Endothelial cell of umbilical vein (primary cell): ENCODE measurements at regions not wholly inside any gene's neighbourhood (a gene's known extent, or its start where the extent isn't known, plus 50 kb on each side); places are given as distances from the start of the nearest gene placed in this dataset.

ENCODE experiments used
- BruUV-seq: library from RNA; stranded (reverse); fragments of 400-500 nt; replicated peaks from 2 replicates; lab custom pipeline; 2021; lab: Mats Ljungman, UMichigan
- CTCF ChIA-PET: fragments of 300-600, 350-600 bp; sonication (Branson Sonifier 250); formaldehyde crosslinking; loops from one replicate; lab custom pipeline; 2021; ENCODE audit warnings: antibody characterized with exemption, inconsistent platforms; lab: Charles Lee
- POLR2A ChIA-PET: fragments of 300-600, 350-600 bp; sonication (Branson Sonifier 250); formaldehyde crosslinking; loops from one replicate; lab custom pipeline; 2021; ENCODE audit warnings: antibody characterized with exemption, inconsistent platforms; lab: Charles Lee
- DNase-seq: peaks from one replicate; pipeline ENCODE4 v3.0.0-alpha.2; 2011; ENCODE audit warnings: low read depth, low spot score
- FAIRE-seq: peaks from 2 replicates; lab custom pipeline; 2011; peaks lifted over from hg19 to GRCh38; lab: Jason Lieb, UNC
- H2AFZ ChIP-seq: 2 replicates; pipeline ENCODE4 v1.6.0; 2012; ENCODE audit warnings: low read depth, low read length, control low read depth, inconsistent platforms
- H3K27ac ChIP-seq: 2 replicates; pipeline ENCODE4 v1.5.1; 2011; ENCODE audit warnings: low read depth, mild to moderate bottlenecking, control low read depth, low read length, moderate library complexity; ENCODE audit not compliant: insufficient read depth
- H3K27me3 ChIP-seq, 2 experiments: 2 replicates each; pipeline versions ENCODE4 v1.6.0 to v1.6.1; 2011; ENCODE audit warnings: low read length in 2 of 2, mixed read lengths in 1 of 2; ENCODE audit not compliant: control insufficient read depth in 2 of 2, insufficient read depth in 2 of 2
- H3K36me3 ChIP-seq, 2 experiments: 2 replicates in 1 of 2; 3 replicates in 1 of 2; pipeline ENCODE4 v1.5.1; 2011; ENCODE audit warnings: low read length in 2 of 2, mild to moderate bottlenecking in 1 of 2, moderate library complexity in 1 of 2; ENCODE audit not compliant: control insufficient read depth in 2 of 2, insufficient read depth in 2 of 2; ENCODE audit errors: extremely low read depth in 1 of 2
- H3K4me1 ChIP-seq: 3 replicates; pipeline ENCODE4 v1.5.1; 2011; ENCODE audit warnings: mild to moderate bottlenecking, low read length; ENCODE audit not compliant: control insufficient read depth, insufficient read depth; ENCODE audit errors: extremely low read depth
- H3K4me2 ChIP-seq: 2 replicates; pipeline ENCODE4 v1.6.1; 2011; ENCODE audit warnings: low read length, control low read depth, mixed read lengths; ENCODE audit not compliant: insufficient read depth
- H3K4me3 ChIP-seq, 3 experiments: fragments of 200-600 bp in 1 of 3; sonication (generic), shearing (Covaris generic) in 1 of 3; replicated peaks in 1 of 3; 2 replicates each; pipeline ENCODE4 v1.5.1; 2011 to 2016; ENCODE audit warnings: control low read depth in 3 of 3, low read length in 3 of 3, mild to moderate bottlenecking in 2 of 3, inconsistent platforms in 1 of 3, low read depth in 1 of 3, moderate library complexity in 1 of 3; ENCODE audit not compliant: insufficient read depth in 1 of 3
- H3K79me2 ChIP-seq: 2 replicates; pipeline ENCODE4 v1.6.0; 2012; ENCODE audit warnings: low read length, inconsistent platforms; ENCODE audit not compliant: control insufficient read depth, insufficient read depth
- H3K9ac ChIP-seq: replicated peaks from 2 replicates; pipeline ENCODE3; 2011; ENCODE audit warnings: low read length, control low read depth; ENCODE audit not compliant: insufficient read depth; ENCODE audit errors: extremely low read depth
- H3K9me1 ChIP-seq: replicated peaks from 3 replicates; pipeline ENCODE4 v1.6.0; 2011; ENCODE audit warnings: mild to moderate bottlenecking, low read length; ENCODE audit not compliant: control insufficient read depth, insufficient read depth; ENCODE audit errors: extremely low read depth
- H3K9me3 ChIP-seq: replicated peaks from 2 replicates; pipeline ENCODE4 v1.5.1; 2012; ENCODE audit warnings: low read length, inconsistent platforms; ENCODE audit not compliant: control insufficient read depth, insufficient read depth
- H4K20me1 ChIP-seq: replicated peaks from 2 replicates; pipeline ENCODE3; 2011; ENCODE audit warnings: mild to moderate bottlenecking, low read length; ENCODE audit not compliant: control insufficient read depth, insufficient read depth; ENCODE audit errors: extremely low read depth
- CTCF ChIP-seq, 2 donors: IDR thresholded peaks; 1 replicate in 1 of 2; 2 replicates in 1 of 2; pipeline ENCODE4 v1.5.1; 2011; ENCODE audit warnings: low read length in 2 of 2, mild to moderate bottlenecking in 2 of 2, moderate library complexity in 2 of 2, control low read depth in 1 of 2, inconsistent platforms in 1 of 2, low read depth in 1 of 2; ENCODE audit not compliant: insufficient read depth in 1 of 2; ENCODE audit errors: extremely low read depth in 1 of 2
- EZH2 ChIP-seq: IDR thresholded peaks from 2 replicates; pipeline ENCODE4 v1.6.1; 2012; ENCODE audit warnings: borderline replicate concordance, low read depth, mild to moderate bottlenecking, moderate library complexity, low read length, inconsistent platforms; ENCODE audit not compliant: severe bottlenecking
- FOS ChIP-seq: IDR thresholded peaks from 2 replicates; pipeline ENCODE4 v1.6.1; 2011; ENCODE audit warnings: mild to moderate bottlenecking, low read length, moderate library complexity, borderline replicate concordance; ENCODE audit not compliant: insufficient read depth
- GATA2 ChIP-seq: IDR thresholded peaks from 2 replicates; pipeline ENCODE4 v1.7.0; 2011; ENCODE audit warnings: low read depth, mild to moderate bottlenecking, moderate library complexity, mixed read lengths, low read length; ENCODE audit not compliant: insufficient read length, insufficient read depth
- JUN ChIP-seq: IDR thresholded peaks from 2 replicates; pipeline ENCODE4 v1.6.1; 2011; ENCODE audit warnings: borderline replicate concordance, low read depth; ENCODE audit not compliant: insufficient read length, insufficient read depth
- MAX ChIP-seq: IDR thresholded peaks from 2 replicates; pipeline ENCODE4 v1.6.1; 2011; ENCODE audit not compliant: insufficient read depth, insufficient read length
- MYC ChIP-seq: IDR thresholded peaks from one replicate; pipeline ENCODE4 v1.6.1; 2011; ENCODE audit warnings: mild to moderate bottlenecking, low read depth, low read length
- POLR2A ChIP-seq: IDR thresholded peaks from 2 replicates; pipeline ENCODE4 v1.6.1; 2012; ENCODE audit warnings: low read depth, mild to moderate bottlenecking, control low read depth, low read length
- POLR2AphosphoS5 ChIP-seq: IDR thresholded peaks from 2 replicates; pipeline ENCODE4 v1.6.1; 2012; ENCODE audit warnings: low read depth, mild to moderate bottlenecking, control low read depth, low read length, moderate library complexity; ENCODE audit not compliant: insufficient read depth
- dilution Hi-C: fragments of 300-500 bp; cut with MboI; formaldehyde crosslinking; loops from one replicate; pipeline ENCODE4 v1.15.0; 2019; ENCODE audit warnings: low sequenced_read_pairs; ENCODE audit not compliant: extremely low pct_ligation_motif_present
- intact Hi-C: fragments of 100-400 bp; cut with micrococcal nuclease; formaldehyde crosslinking; loops from one replicate; pipeline ENCODE4 v1.10.0; 2022

DNA sequence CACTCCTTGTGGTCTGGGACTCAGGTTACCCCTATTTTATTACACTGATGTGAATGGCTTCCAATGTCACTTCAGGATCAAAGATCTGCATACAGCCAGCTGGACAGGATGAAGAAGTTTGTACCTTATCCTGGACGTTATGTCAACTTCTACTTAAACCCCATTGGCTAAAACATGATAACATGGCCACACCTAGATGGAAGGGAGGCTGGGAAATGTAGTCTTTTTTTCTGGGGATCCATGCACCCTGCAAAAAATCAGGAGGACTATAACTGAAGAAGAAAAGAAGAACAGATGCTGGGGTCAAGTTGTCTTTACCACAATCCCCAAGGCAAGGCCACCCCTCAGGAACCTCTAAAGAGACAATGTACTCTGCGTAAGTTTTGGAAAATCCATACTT is 459.2 kb downstream of the BCOR start:
- Histone ChIP-seq H3K9ac (no peak overlapping the region), H3K9me1 (no peaks in the 10 kb centered on the region), H3K27ac (no peak overlapping the region), H3K4me2 (no peak overlapping the region), H3K4me3 (no peak overlapping the region), H3K9me3 (no peaks in the 10 kb centered on the region), H3K36me3 (no peaks in the 10 kb centered on the region), H4K20me1 (no peaks in the 10 kb centered on the region), H3K79me2 (no peaks in the 10 kb centered on the region), H3K27me3 (no peaks in the 10 kb centered on the region), H3K4me1 (peaks cover 3% of the 10 kb centered on the region), H2AFZ (no peak overlapping the region)
- dilution Hi-C loops (no loop called here), intact Hi-C loops (no loop called here)
- TF ChIP-seq POLR2A (no peak), EZH2 (no peak), MAX (no peak), GATA2 (no peak), POLR2AphosphoS5 (no peak), CTCF (IDR thresholded peaks at IDR 0.05; ENCODE audit: extremely low read depth in 1 of 2, insufficient read depth in 1 of 2, low read depth in 1 of 2, low read length in 2 of 2) (no peak), JUN (no peak), MYC (no peak), FOS (no peak)
- DNase-seq (no peak), FAIRE-seq (no peak)
- BruUV-seq = no TSS peak
- CTCF ChIA-PET = no interaction called here
- POLR2A ChIA-PET = no interaction called here
